Pancreas (tissue), 10 donors: ENCODE measurements at regions not wholly inside any gene's neighbourhood (a gene's known extent, or its start where the extent isn't known, plus 50 kb on each side); places are given as distances from the start of the nearest gene placed in this dataset.

Experiments
- ATAC-seq, 4 donors: fragments of 200-7000 bp; cut with Tn5 transposase; one replicate each; pipeline versions ENCODE4 v1.8.0 to v1.9.1; 2020; ENCODE audit warnings: mild to moderate bottlenecking in 4 of 4, moderate library complexity in 4 of 4
- DNase-seq, 6 donors: peaks; one replicate each; pipeline ENCODE4 v3.0.0-alpha.2; 2020
- FAIRE-seq: peaks from 2 replicates; lab custom pipeline; 2012; peaks lifted over from hg19 to GRCh38; lab: Jason Lieb, UNC
- H3K27ac ChIP-seq, 4 donors: fragments of 200-600 bp; sonication (generic); 1 replicate in 3 of 4; 2 replicates in 1 of 4; pipeline versions ENCODE4 v1.5.0 to v1.8.0; 2020
- H3K27me3 ChIP-seq, 4 donors: fragments of 200-600 bp; one replicate each; pipeline ENCODE4 v1.8.0; 2021
- H3K36me3 ChIP-seq, 3 donors: fragments of 200-600 bp; sonication (generic) in 1 of 3; one replicate each; pipeline versions ENCODE4 v1.5.0 to v1.8.0; 2020 to 2021
- H3K4me1 ChIP-seq, 3 donors: fragments of 200-600 bp; one replicate each; pipeline ENCODE4 v1.8.0; 2021
- H3K4me3 ChIP-seq, 4 donors: fragments of 200-600 bp; sonication (generic) in 2 of 4; one replicate each; pipeline versions ENCODE4 v1.5.0 to v1.8.0; 2020 to 2021
- H3K9me3 ChIP-seq, 4 donors: fragments of 200-600 bp; one replicate each; pipeline ENCODE4 v1.8.0; 2021
- WGBS, 2 donors: extraction: QIAGEN DNeasy Blood & Tissue Kit; methylation state at CpG; one replicate each; pipeline ENCODE4 v1.1.7; 2013; 5-methylcytosine and 5-hydroxymethylcytosine counted together
- intact Hi-C, 3 donors: fragments of 100-400 bp; cut with DNase I; formaldehyde crosslinking; loops; one replicate each; pipeline versions ENCODE4 v1.11.1 to v1.14.2; 2022
- TF ChIP-seq, protein P1 (sequence below), 4 donors: fragments of 200-600 bp; sonication (generic) in 3 of 4; IDR thresholded peaks; one replicate each; pipeline versions ENCODE4 v1.5.0 to v1.8.0; 2021; ENCODE audit warnings: antibody characterized with exemption in 4 of 4
- donor health status: healthy with polysubstance abuse.
- donor health status: DM: no; HTN: no; CAD: no; lungs with moderate emphysema.
- donor health status: DM: no; HTN: no; CAD: no.
- donor health status: control.
- donor health status: control.
- donor health status: Bipolar disorder and iron deficiency.
- donor health status: DM: yes; HTN: yes; CAD: no.
- donor health status: DM: no; HTN: no; CAD: no.
- donor health status: DM: no; HTN: no; CAD: no.
- donor health status: DM: yes; HTN: yes; CAD: no.

- no peaks in the 10 kb centered on the region for H3K36me3 ChIP-seq
- FAIRE-seq: no peak
- H3K4me1 ChIP-seq: no peaks in the 10 kb centered on the region
- no peak overlapping the region for H3K4me3 ChIP-seq
- intact Hi-C loops: no loop called here
- TF ChIP-seq, protein P1, sequence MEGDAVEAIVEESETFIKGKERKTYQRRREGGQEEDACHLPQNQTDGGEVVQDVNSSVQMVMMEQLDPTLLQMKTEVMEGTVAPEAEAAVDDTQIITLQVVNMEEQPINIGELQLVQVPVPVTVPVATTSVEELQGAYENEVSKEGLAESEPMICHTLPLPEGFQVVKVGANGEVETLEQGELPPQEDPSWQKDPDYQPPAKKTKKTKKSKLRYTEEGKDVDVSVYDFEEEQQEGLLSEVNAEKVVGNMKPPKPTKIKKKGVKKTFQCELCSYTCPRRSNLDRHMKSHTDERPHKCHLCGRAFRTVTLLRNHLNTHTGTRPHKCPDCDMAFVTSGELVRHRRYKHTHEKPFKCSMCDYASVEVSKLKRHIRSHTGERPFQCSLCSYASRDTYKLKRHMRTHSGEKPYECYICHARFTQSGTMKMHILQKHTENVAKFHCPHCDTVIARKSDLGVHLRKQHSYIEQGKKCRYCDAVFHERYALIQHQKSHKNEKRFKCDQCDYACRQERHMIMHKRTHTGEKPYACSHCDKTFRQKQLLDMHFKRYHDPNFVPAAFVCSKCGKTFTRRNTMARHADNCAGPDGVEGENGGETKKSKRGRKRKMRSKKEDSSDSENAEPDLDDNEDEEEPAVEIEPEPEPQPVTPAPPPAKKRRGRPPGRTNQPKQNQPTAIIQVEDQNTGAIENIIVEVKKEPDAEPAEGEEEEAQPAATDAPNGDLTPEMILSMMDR (IDR thresholded peaks at IDR 0.05): no peak
- H3K27me3 ChIP-seq: no peaks in the 10 kb centered on the region
- DNase-seq: no peak
- WGBS, 2 donors: 88% methylated on average over 2 of the region's 2 CpGs
- ATAC-seq: no peak
- H3K27ac ChIP-seq: no peak overlapping the region
- no peaks in the 10 kb centered on the region for H3K9me3 ChIP-seq
Observed at GRCh38 chr12:19596434-19597166, 157.3 kb downstream of the AEBP2 start.

GRCh38 chr12:19597167-19598026 lies 158.1 kb downstream of the AEBP2 start:
- no peaks in the 10 kb centered on the region for H3K4me1 ChIP-seq
- WGBS, 2 donors: 77 to 79% methylated on average over 10 of the region's 10 CpGs
- ATAC-seq: no peak
- intact Hi-C loops: no loop called here
- no peaks in the 10 kb centered on the region for H3K9me3 ChIP-seq
- H3K27me3 ChIP-seq: no peaks in the 10 kb centered on the region
- H3K27ac ChIP-seq: no peak overlapping the region
- no peaks in the 10 kb centered on the region for H3K36me3 ChIP-seq
- TF ChIP-seq, protein P1 (IDR thresholded peaks at IDR 0.05): no peak
- no peak for DNase-seq
- FAIRE-seq: no peak
- H3K4me3 ChIP-seq: no peak overlapping the region

GRCh38 chr12:19605720-19606119 lies 166.4 kb downstream of the AEBP2 start:
- intact Hi-C loops: no loop called here
- WGBS, 2 donors: 96 to 97% methylated on average over 7 of the region's 7 CpGs
- H3K36me3 ChIP-seq: no peaks in the 10 kb centered on the region
- no peak overlapping the region for H3K4me3 ChIP-seq
- FAIRE-seq (no peak), ATAC-seq (no peak), DNase-seq (no peak)
- no peaks in the 10 kb centered on the region for H3K27me3 ChIP-seq
- H3K9me3 ChIP-seq: no peaks in the 10 kb centered on the region
- TF ChIP-seq, protein P1 (IDR thresholded peaks at IDR 0.05): no peak
- H3K4me1 ChIP-seq: no peaks in the 10 kb centered on the region
- no peak overlapping the region for H3K27ac ChIP-seq

DNA sequence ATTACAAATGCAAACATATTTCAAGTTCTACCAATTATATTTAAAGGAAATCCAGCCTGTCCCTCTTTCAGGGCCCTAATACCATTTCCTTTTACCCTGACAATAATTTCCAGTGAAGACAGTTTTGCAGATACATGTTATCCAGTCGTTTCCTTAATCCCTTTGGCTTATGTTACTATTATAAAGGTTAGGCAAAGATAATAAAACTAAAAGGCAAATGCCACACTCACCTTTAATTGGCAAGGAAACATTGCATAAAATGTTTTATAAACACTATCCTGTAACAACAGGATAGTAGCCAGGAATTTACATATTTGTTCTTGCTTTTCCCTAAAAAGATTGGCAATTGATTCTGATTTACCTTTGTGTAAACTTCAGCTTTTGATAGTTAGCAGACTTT lies 168.7 kb downstream of the AEBP2 start:
- no peak overlapping the region for H3K27ac ChIP-seq
- no peak for FAIRE-seq
- WGBS, 2 donors: 46 to 79% methylated on average over 1 of the region's 1 CpG
- H3K27me3 ChIP-seq: no peaks in the 10 kb centered on the region
- intact Hi-C loops: no loop called here
- H3K36me3 ChIP-seq: no peaks in the 10 kb centered on the region
- DNase-seq: no peak
- H3K4me3 ChIP-seq: no peak overlapping the region
- no peaks in the 10 kb centered on the region for H3K4me1 ChIP-seq
- TF ChIP-seq, protein P1 (IDR thresholded peaks at IDR 0.05): no peak
- no peaks in the 10 kb centered on the region for H3K9me3 ChIP-seq
- ATAC-seq: no peak
